HG03097 (cell line): ENCODE measurements at regions not wholly inside any gene's neighbourhood (a gene's known extent, or its start where the extent isn't known, plus 50 kb on each side); places are given as distances from the start of the nearest gene placed in this dataset.
A peak's percentile ranks its signal among the peaks of the same experiment; 100 is the strongest.
"Not testable (repeated sequence)": the region's sequence is repeated elsewhere in the genome, so short reads cannot be mapped to it uniquely, and the experiment has no call there.

Source experiments
- ATAC-seq: cut with Tn5 transposase; IDR thresholded peaks from one replicate; pipeline ENCODE4 v1.9.1; 2021; ENCODE audit not compliant: unreplicated experiment, low FRiP score

DNA sequence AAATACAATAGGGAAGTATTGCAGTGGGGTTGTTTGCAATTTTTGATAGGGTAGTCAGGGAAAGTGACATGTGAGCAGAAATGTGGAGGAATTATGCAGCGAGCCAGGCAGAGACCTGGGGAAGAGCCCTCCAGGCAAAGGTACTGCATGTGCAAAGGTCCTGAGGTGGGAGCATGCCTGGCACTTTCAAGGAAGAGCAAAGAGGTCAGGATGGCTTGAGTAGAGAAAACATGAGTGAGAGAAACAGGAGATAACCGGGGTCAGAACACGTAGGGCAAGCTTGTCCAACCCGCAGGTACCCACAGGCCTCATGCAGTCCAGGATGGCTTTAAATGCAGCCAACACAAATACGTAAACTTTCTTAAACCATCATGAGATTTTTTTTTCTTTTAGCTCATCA is 71.0 kb downstream of the COQ2 start:
- ATAC-seq, result no peak

DNA sequence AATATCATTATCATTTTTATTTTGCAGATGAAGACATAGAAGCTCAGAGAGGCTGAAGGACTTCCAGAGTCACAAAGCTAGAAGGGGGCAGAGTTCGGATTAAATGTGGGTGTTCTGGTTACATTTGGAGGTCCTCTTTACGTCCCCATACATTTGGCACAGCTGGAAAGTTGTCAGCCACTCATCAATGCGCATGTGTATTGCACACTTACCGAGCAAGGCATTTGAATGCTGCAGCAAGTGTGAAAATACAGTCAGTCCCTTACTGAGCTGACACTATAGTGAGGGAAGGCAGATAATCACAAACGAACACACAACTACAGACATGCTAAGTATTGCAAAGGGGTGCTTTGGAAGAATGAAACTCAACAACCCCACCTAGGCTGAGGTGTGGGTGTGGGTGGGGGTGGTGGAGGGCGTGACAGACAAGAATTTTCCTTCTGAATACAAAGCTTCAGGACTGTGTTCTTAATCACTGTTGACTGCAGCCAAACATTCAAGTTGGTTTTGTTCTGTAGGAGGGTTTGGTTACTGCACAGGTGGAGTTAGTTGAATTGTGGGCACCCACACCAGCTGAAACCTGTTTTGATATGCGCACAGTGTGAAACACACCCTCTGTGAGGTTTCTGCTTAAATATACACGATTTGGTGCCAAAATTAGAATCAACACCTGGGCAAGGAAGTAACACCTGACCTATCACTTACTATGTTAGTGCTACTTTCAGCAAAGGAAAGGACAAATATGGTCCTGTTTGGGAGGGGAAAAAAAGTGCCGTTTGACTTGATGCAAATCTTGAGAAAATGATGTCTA is 72.4 kb downstream of the COQ2 start:
- peak; percentile 75 for ATAC-seq

DNA sequence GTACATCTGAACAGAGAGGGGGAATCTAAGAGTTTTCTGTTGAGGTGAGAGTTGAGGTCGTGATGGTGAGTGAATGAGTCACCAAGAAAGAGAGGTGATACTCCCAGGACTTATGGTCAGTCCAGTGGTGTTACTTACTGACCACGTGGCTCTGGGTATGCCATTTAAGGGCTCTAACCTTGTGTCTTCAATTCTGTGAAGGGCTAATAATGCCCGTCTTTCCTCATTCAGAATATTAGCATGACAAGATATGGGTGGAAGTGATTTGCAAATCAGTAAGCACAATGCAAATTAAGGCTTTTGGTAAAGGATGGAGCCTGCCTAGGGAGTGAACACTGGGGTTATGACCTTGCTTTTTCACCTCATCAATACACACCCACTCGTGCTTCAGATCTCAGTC is 75.2 kb downstream of the COQ2 start:
- ATAC-seq, result no peak

- ATAC-seq, result no peak
Measured at GRCh38 chr4:83208371-83209365, 75.9 kb downstream of the COQ2 start.

GRCh38 chr4:83207497-83208101 is 77.0 kb downstream of the COQ2 start:
- no peak for ATAC-seq

- ATAC-seq, result no peak
Measured at GRCh38 chr4:83205760-83206159, 78.8 kb downstream of the COQ2 start.

DNA sequence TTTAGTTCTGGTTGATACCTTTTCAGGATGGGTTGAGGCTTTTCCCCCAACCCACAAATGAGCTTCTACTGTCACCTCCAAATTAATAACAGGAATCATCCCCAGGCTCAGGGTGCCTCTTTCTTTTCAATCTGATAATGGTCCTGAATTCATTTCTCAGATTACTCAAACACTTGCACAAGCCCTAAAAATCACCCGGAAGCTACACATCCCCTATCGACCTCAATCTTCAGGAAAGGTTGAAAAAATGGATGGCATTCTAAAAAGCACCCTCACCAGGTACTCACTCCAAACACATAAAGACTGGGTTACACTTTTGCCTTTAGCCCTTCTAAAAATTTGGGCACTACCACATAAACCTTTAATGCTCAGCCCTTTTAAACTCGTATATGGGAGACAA is 79.9 kb downstream of the COQ2 start:
- ATAC-seq, result no peak

GRCh38 chr4:83201761-83202160 is 82.8 kb downstream of the COQ2 start:
- no peak for ATAC-seq

- no peak for ATAC-seq
Measured at GRCh38 chr4:83197555-83198235, 83.2 kb upstream of the PLAC8 start.

GRCh38 chr4:83196921-83197320 is 82.4 kb upstream of the PLAC8 start:
- ATAC-seq, result no peak

DNA sequence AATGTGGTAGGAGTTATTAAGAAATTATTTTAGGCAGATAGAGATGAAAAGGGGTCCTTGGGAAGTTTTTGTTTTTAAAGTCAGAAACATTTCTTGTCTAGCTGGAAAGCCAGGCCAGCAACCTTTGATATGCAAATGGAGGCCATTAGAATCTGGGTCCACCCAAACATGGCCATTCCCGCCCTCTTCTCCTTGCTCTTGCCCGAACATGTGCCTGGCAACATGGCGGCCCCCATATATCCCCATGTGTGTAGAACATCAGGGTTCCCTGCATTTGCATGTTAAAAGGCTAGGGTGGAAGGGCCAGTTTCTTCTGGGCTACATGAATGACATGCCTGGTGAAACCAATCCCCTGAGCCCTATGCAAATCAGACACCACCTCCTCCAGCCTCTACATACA is 80.7 kb upstream of the PLAC8 start:
- ATAC-seq, result no peak

- not testable (repeated sequence) for ATAC-seq
Measured at GRCh38 chr4:83194588-83194987, 80.1 kb upstream of the PLAC8 start.

DNA sequence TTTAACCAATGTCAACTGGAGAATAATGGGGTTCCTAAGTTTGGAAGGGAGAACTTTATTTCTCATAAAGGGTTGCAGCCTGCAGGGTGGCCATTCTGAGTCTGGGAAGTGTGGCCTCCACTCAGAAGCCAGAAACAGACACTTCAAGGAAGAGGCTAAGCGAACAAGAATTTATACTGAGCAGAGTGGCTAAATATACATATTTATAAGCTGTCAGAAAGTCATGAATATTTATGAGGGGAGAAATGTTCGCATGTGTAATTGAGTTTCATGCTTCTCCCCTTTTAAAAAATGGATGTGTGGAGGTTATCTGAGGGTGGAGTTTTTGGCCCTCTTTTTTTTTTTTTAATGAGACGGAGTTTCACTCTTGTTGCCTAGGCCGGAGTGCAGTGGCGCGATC is 78.1 kb upstream of the PLAC8 start:
- ATAC-seq, result no peak

DNA sequence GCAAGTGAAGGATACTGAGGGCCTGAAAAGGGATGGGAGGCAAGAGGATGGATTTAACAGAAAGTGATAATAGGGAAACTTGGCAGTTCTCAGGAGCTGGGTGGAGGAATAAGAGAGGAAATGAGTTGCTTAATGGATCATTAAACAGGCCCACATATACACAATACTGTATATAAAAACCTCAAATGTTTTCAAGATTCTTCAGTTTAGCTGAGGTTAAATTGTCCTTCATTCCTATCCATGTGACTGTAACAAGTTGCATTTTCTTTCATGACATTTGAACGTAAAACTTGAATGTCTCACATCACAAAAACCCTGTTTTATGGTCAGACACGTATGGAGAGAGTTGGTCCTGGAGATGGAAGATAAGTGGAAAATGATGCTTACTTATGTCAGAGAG is 76.5 kb upstream of the PLAC8 start:
- ATAC-seq, result no peak

DNA sequence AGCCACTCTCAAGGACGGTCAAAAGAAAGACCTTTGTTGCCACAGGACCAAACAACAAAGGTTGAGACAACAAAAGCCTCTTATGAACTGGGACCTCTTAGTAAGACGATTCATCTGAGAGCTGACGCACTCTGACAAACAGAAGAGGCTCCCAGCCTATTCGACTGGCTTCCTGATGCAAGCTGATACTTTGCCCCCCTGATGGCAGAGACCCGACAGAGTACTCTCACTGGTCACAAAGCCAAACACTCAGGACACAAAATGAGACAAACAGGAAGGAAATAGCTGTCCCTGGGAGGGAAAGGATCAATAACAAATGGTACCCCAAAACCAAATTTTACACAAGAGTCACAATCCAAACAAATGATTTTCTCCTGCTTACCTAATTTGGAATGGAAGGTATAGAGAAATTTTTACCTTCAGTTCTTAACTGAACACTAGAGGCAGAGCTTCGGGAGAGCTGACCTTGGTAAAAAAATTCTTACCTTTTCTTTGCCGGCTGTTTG is 75.2 kb upstream of the PLAC8 start:
- ATAC-seq, result no peak

DNA sequence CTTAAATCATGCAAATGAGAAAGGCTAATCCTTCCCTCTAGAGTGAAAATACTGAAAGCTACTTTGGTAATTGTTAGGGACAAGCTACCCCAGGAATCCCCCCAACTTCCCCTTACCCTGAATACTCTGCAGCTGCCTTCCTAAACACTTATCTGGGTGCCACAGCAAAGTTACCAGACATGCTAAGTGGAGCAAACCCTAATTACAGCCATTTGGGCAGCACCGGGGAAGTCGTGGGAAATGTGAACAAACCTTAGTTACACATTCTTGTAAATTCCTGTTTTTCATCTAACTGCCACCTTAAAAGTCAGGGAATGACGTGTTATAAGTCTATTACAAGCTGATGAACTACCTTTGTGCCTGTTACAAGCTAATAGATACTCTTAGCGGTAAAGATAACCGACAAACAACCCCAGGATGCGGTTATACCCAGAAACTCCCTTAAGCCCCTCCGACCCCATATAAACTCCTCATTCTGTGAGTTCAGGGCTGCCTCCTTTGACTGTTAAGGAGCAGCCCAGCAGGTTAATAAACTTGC is 66.0 kb upstream of the PLAC8 start:
- peak; percentile 60 for ATAC-seq

DNA sequence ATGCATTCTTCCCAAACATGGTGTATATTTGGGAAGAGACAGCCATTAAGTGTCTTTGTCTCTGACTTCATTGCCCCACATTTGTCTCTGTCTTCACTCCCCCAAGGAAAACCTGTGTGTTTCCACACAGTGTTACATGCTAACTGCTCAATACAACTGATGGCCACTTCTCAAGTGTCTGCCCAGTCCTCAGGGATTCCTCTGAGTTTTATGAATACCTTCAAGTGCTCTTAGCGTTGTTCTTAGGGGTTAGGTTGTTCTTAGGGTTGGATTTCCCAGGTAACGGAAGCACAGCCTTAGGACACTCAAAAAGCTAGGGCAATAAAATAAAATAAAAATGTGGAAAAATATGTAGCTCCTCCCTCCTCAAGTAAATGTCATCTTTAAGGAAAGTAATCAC is 64.7 kb upstream of the PLAC8 start:
- no peak for ATAC-seq

DNA sequence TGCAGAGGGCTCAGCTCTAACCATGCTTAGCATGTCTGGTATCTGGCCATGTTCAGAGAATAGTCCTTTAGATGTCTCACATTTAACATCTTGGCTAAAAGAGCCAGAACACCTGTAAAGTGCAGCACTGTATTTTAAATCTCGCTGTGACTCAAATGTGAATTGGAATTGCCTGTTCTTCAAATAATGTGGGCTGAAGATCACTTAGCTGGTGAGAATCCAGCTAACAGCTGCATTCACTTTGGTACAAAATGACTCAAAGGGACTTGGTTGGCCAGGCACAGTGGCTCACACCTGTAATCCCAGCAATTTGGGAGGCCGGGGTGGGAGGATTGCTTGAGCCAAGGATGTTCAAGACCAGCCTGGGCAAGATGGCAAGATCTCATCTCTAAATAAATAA is 63.5 kb upstream of the PLAC8 start:
- no peak for ATAC-seq

DNA sequence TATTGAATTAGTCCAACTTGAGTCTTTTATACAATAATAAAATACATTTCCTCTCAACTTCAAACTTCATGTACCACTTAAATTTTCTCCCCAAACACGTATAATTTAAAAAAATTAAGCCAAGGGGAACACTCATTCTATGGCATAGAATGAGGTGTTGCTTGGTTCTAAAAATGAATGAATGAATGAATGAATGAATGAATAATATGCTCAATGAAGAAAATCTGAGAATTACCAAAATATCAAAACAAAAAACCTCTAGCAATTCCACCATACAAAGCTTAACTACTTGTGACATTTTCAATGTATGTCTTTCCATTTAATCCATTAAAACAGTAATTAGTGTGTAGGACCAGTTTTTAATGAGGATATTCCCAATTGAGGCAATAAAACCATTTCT is 62.7 kb upstream of the PLAC8 start:
- no peak for ATAC-seq

DNA sequence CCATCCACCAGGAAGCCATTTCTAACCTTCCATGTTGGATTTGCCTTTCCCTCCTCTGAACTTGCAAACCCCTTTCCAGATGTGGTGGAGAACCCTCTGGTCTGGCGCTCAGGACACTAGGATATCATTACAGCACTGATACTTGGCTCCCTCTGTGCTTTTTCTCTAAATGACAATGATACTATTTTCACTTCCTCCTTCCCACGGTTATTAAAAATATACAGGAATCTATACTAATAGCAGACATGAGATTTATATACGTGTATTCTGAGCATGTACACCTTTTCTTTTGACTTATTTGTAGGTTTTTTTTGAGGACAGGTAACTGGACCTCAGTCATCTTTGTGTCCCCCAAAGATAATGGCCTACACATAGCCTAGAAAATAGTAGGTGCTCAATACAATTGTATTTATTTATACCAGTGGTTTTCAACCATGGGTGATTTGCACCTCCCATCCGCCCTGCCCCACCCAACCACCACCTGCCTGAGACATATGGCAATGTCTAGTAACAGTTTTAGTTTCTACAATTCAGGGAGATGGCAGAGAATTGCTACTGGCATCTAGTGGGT is 60.4 kb upstream of the PLAC8 start:
- ATAC-seq, result peak; percentile 49
